ENCODE measurements at regions not wholly inside any gene's neighbourhood (a gene's known extent, or its start where the extent isn't known, plus 50 kb on each side); places are given as distances from the start of the nearest gene placed in this dataset.

GRCh38 chr3:13159890-13160289 lies 86.7 kb upstream of the IQSEC1 start:
- H3K9me2 ChIP-seq (ENCODE audit: insufficient read depth) = 0 out of 2 replicates have a peak, but pooled peaks cover 4% of the 10 kb centered on the region
- no peak overlapping the region for H3K4me2 ChIP-seq
- ATAC-seq = no peak
- H3K4me3 ChIP-seq = no peak overlapping the region
- H3K36me3 ChIP-seq (ENCODE audit: insufficient read depth) = no peaks in the 10 kb centered on the region
- no peak overlapping the region for H3K4me3 Mint-ChIP-seq
- no peak overlapping the region for H2AFZ ChIP-seq
- H3K27ac ChIP-seq (ENCODE audit: low read depth) = no peak overlapping the region
- H3K79me2 ChIP-seq (replicated peaks; ENCODE audit: insufficient read depth) = no peaks in the 10 kb centered on the region
- H3K27ac Mint-ChIP-seq = no peak overlapping the region
- peaks cover 50% of the 10 kb centered on the region for H3K4me1 Mint-ChIP-seq
- peaks cover 27% of the 10 kb centered on the region for H3K4me1 ChIP-seq (ENCODE audit: insufficient read depth)
- H3K27me3 ChIP-seq (ENCODE audit: insufficient read depth) = no peaks in the 10 kb centered on the region
- H3K27me3 Mint-ChIP-seq (ENCODE audit: insufficient read depth, low read depth, poor library complexity) = peaks cover 13% of the 10 kb centered on the region
- DNase-seq (ENCODE audit: low spot score) = no peak
- no peaks in the 10 kb centered on the region for H4K20me1 ChIP-seq (replicated peaks; ENCODE audit: insufficient read depth)
- no peaks in the 10 kb centered on the region for H3F3A ChIP-seq (replicated peaks; ENCODE audit: low read depth)
- TF ChIP-seq CREB1 (CRISPR knock-in tag; IDR thresholded peaks at IDR 0.05; ENCODE audit: low read depth) (no peak), ZNF114 (CRISPR knock-in tag; IDR thresholded peaks at IDR 0.05) (no peak), ETS1 (IDR thresholded peaks at IDR 0.05) (no peak)
- peaks cover 16% of the 10 kb centered on the region; the same call in 2 of the 3 replicates for H3K36me3 Mint-ChIP-seq (ENCODE audit: low read depth)
- peaks cover 10% of the 10 kb centered on the region for H3K9me3 Mint-ChIP-seq

- H3K9me2 ChIP-seq (ENCODE audit: insufficient read depth) = 0 out of 2 replicates have a peak, but pooled peaks cover 4% of the 10 kb centered on the region
- H3K27me3 ChIP-seq (ENCODE audit: insufficient read depth) = no peaks in the 10 kb centered on the region
- H3K4me3 ChIP-seq = no peak overlapping the region
- ATAC-seq (no peak), DNase-seq (ENCODE audit: low spot score) (no peak)
- no peak overlapping the region for H2AFZ ChIP-seq
- H3K36me3 ChIP-seq (ENCODE audit: insufficient read depth) = no peaks in the 10 kb centered on the region
- Mint-ChIP-seq H3K27ac (no peak overlapping the region), H3K36me3 (ENCODE audit: low read depth) (peaks cover 19% of the 10 kb centered on the region; the same call in 2 of the 3 replicates), H3K27me3 (ENCODE audit: insufficient read depth, low read depth, poor library complexity) (peaks cover 10% of the 10 kb centered on the region), H3K4me1 (peaks cover 43% of the 10 kb centered on the region), H3K4me3 (no peak overlapping the region), H3K9me3 (peaks cover 10% of the 10 kb centered on the region)
- no peaks in the 10 kb centered on the region for H3F3A ChIP-seq (replicated peaks; ENCODE audit: low read depth)
- no peak overlapping the region for H3K27ac ChIP-seq (ENCODE audit: low read depth)
- no peaks in the 10 kb centered on the region for H3K79me2 ChIP-seq (replicated peaks; ENCODE audit: insufficient read depth)
- H4K20me1 ChIP-seq (replicated peaks; ENCODE audit: insufficient read depth) = no peaks in the 10 kb centered on the region
- peaks cover 27% of the 10 kb centered on the region for H3K4me1 ChIP-seq (ENCODE audit: insufficient read depth)
- no peak overlapping the region for H3K4me2 ChIP-seq
- TF ChIP-seq EZH2 (IDR thresholded peaks at IDR 0.05; ENCODE audit: low read depth, unreplicated experiment) = no peak
- no peak for TF ChIP-seq POLR2AphosphoS5 (IDR thresholded peaks at IDR 0.05; ENCODE audit: low read depth)
- TF ChIP-seq ETS1 (IDR thresholded peaks at IDR 0.05) = no peak
- no peak for TF ChIP-seq ZNF462 (CRISPR knock-in tag; IDR thresholded peaks at IDR 0.05)
- TF ChIP-seq JUNB (IDR thresholded peaks at IDR 0.05; ENCODE audit: unreplicated experiment) = no peak
- no peak for TF ChIP-seq CREB1 (CRISPR knock-in tag; IDR thresholded peaks at IDR 0.05; ENCODE audit: low read depth)
- no peak for TF ChIP-seq CTCF (conservative IDR thresholded peaks at IDR 0.05; ENCODE audit: low read depth in 2 of 2)
- TF ChIP-seq ZNF331 (CRISPR knock-in tag; IDR thresholded peaks at IDR 0.05; ENCODE audit: low read depth) = no peak
- no peak for TF ChIP-seq NANOG (IDR thresholded peaks at IDR 0.05; ENCODE audit: borderline replicate concordance)
These were observed 85.6 kb upstream of the IQSEC1 start for GRCh38 chr3:13158871-13159270.
